ENCODE measurements at regions not wholly inside any gene's neighbourhood (a gene's known extent, or its start where the extent isn't known, plus 50 kb on each side); places are given as distances from the start of the nearest gene placed in this dataset.

DNA sequence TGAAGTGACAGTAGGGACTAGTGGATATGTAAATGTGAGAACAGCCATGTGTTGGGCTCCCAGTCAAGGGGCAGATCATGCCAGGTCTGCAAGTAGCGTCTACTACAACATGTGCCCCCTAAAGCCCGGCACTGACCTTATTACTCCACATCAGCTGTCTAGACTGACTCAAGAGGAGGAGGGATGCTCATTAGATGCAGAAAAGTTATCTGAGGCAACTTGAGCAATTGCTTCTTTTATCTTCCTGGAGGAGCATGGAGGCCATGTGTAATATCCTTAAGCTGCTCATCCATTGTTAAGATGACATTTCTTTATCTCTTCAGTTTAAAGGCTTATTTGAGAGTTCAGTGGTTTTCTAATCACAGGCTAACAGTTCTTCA lies 404.7 kb upstream of the FLRT2 start:
- WGBS: 83% methylated on average over 2 of the region's 2 CpGs
- Histone ChIP-seq H3K9me3 (no peaks in the 10 kb centered on the region), H3K27ac (no peak overlapping the region), H3K27me3 (no peaks in the 10 kb centered on the region), H3K36me3 (no peaks in the 10 kb centered on the region), H3K4me3 (no peak overlapping the region), H3K4me1 (no peaks in the 10 kb centered on the region)
- no peak for DNase-seq (ENCODE audit: low spot score in 2 of 2)
- TF ChIP-seq POLR2A (IDR thresholded peaks at IDR 0.05) (no peak), EP300 (IDR thresholded peaks at IDR 0.05) (no peak), POLR2AphosphoS5 (IDR thresholded peaks at IDR 0.05) (no peak)
- TF ChIP-seq, protein P1, sequence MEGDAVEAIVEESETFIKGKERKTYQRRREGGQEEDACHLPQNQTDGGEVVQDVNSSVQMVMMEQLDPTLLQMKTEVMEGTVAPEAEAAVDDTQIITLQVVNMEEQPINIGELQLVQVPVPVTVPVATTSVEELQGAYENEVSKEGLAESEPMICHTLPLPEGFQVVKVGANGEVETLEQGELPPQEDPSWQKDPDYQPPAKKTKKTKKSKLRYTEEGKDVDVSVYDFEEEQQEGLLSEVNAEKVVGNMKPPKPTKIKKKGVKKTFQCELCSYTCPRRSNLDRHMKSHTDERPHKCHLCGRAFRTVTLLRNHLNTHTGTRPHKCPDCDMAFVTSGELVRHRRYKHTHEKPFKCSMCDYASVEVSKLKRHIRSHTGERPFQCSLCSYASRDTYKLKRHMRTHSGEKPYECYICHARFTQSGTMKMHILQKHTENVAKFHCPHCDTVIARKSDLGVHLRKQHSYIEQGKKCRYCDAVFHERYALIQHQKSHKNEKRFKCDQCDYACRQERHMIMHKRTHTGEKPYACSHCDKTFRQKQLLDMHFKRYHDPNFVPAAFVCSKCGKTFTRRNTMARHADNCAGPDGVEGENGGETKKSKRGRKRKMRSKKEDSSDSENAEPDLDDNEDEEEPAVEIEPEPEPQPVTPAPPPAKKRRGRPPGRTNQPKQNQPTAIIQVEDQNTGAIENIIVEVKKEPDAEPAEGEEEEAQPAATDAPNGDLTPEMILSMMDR (IDR thresholded peaks at IDR 0.05): no peak

DNA sequence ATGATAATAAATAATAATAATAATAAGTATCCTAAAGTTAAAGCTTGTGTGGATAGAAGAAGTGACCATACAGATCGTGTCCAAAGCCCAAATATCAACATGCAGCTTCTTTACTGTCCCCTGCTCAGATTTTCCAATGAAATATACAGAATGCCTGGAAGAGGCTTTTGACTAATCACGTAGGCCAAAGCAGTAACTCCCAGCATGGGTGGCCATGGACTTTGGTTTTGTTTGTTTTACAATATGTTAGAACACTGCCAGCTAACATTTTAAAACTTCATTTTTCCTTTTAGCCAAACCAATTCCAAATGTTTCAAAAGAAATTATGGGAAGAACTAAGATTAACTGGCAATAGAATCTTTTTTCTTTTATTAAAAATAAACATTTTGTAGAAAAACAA lies 400.0 kb upstream of the FLRT2 start:
- WGBS: 54% methylated on average over 2 of the region's 2 CpGs

DNA sequence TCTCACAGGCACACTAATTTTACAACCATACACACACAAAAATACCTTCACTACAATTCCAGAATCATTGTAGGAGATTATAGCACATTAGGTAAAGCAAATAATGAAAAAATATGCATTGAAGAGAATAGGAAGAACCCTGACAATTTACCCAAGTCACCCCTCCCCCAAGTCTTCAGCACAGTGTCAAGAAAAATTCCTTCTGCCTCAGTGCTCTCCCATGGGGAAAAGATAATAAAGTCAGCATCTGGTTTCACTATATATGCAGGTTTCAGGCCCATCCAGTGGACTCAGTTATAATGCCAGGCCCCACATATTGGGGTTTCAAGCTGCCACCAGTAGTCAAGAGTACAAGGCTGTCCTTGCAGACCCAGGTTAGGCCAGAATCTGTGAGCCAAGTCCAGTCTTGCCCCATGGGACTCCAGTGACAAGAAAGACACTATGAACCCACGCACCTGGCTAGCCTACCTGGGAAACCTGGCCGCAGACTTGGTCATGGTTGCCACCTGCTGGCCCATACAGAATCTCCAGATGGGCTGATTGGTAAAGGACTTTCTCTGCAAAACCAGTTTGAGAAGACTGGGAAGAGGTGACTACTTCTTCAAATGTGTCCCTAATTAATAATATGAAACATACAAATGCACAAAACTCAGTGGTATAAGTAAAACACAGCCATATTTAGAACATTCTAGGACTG lies 398.6 kb upstream of the FLRT2 start:
- WGBS: 100% methylated on average over 2 of the region's 2 CpGs
- TF ChIP-seq, protein P1 (IDR thresholded peaks at IDR 0.05): peak in 1 of 2 donors; percentile 11
- TF ChIP-seq POLR2AphosphoS5 (IDR thresholded peaks at IDR 0.05): no peak
- H3K4me3 ChIP-seq: no peak overlapping the region
- no peaks in the 10 kb centered on the region for H3K36me3 ChIP-seq
- no peak for DNase-seq (ENCODE audit: low spot score in 2 of 2)
- H3K27me3 ChIP-seq: no peaks in the 10 kb centered on the region
- no peaks in the 10 kb centered on the region for H3K4me1 ChIP-seq
- no peak overlapping the region for H3K27ac ChIP-seq
- H3K9me3 ChIP-seq: no peaks in the 10 kb centered on the region

More for the DNA sequence above, 400.0 kb upstream of the FLRT2 start:
- no peak for DNase-seq (ENCODE audit: low spot score in 2 of 2)
- no peak overlapping the region for H3K4me3 ChIP-seq
- H3K27me3 ChIP-seq: no peaks in the 10 kb centered on the region
- no peaks in the 10 kb centered on the region for H3K4me1 ChIP-seq
- H3K36me3 ChIP-seq: no peaks in the 10 kb centered on the region
- TF ChIP-seq EP300 (IDR thresholded peaks at IDR 0.05): no peak
- no peak for TF ChIP-seq POLR2A (IDR thresholded peaks at IDR 0.05)
- TF ChIP-seq POLR2AphosphoS5 (IDR thresholded peaks at IDR 0.05): no peak
- TF ChIP-seq, protein P1 (IDR thresholded peaks at IDR 0.05): no peak
- no peak overlapping the region for H3K27ac ChIP-seq
- no peaks in the 10 kb centered on the region for H3K9me3 ChIP-seq

DNA sequence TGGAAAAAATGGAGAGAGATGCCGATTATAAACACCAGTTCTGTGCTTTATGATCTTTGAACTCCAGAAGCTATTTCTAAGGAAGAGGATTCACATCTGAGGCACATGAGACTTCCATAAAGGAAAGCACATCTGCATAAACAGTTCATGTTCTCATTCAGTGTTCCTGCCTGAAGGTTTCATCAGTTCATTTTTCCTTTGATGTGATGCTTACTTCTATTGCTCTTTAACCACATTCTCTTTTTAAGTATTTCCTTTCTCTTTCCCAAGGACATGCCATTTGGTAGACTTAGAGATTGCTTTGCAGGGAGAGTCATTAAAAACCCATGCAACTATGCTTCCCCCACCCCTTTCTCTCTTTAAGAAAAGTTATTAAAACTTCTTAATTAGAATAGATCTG lies 387.0 kb upstream of the FLRT2 start:
- 20% methylated on average over 1 of the region's 1 CpG for WGBS
- DNase-seq (ENCODE audit: low spot score in 2 of 2): no peak

GRCh38 chr14:85146779-85147178 lies 383.2 kb upstream of the FLRT2 start:
- Histone ChIP-seq H3K9me3 (no peaks in the 10 kb centered on the region), H3K4me1 (no peaks in the 10 kb centered on the region), H3K27ac (no peak overlapping the region), H3K4me3 (no peak overlapping the region), H3K36me3 (no peaks in the 10 kb centered on the region), H3K27me3 (no peaks in the 10 kb centered on the region)
- no peak for DNase-seq (ENCODE audit: low spot score in 2 of 2)
- TF ChIP-seq, protein P1 (IDR thresholded peaks at IDR 0.05): no peak
- no peak for TF ChIP-seq POLR2AphosphoS5 (IDR thresholded peaks at IDR 0.05)
- TF ChIP-seq POLR2A (IDR thresholded peaks at IDR 0.05): no peak
- TF ChIP-seq EP300 (IDR thresholded peaks at IDR 0.05): no peak
- WGBS: 82% methylated on average over 3 of the region's 3 CpGs

More for the DNA sequence above, 387.0 kb upstream of the FLRT2 start:
- H3K4me1 ChIP-seq: no peaks in the 10 kb centered on the region
- no peaks in the 10 kb centered on the region for H3K27me3 ChIP-seq
- no peaks in the 10 kb centered on the region for H3K36me3 ChIP-seq
- H3K9me3 ChIP-seq: no peaks in the 10 kb centered on the region
- no peak overlapping the region for H3K27ac ChIP-seq
- TF ChIP-seq, protein P1 (IDR thresholded peaks at IDR 0.05): no peak
- TF ChIP-seq POLR2AphosphoS5 (IDR thresholded peaks at IDR 0.05) (no peak), POLR2A (IDR thresholded peaks at IDR 0.05) (no peak), EP300 (IDR thresholded peaks at IDR 0.05) (no peak)
- H3K4me3 ChIP-seq: no peak overlapping the region
